Ascending aorta (tissue), 2 donors: ENCODE measurements at regions not wholly inside any gene's neighbourhood (a gene's known extent, or its start where the extent isn't known, plus 50 kb on each side); places are given as distances from the start of the nearest gene placed in this dataset.
"Not testable (repeated sequence)": the region's sequence is repeated elsewhere in the genome, so short reads cannot be mapped to it uniquely, and the experiment has no call there.

Experiments used
- DNase-seq, 2 donors: peaks; one replicate each; pipeline ENCODE4 v3.0.0-alpha.2; 2019; ENCODE audit warnings: low spot score in 2 of 2
- H3K27ac ChIP-seq, 2 donors: fragments of 200-600 bp; sonication (generic); one replicate each; pipeline ENCODE4 v1.5.1; 2016 to 2017; ENCODE audit warnings: mild to moderate bottlenecking in 1 of 2
- H3K27me3 ChIP-seq: fragments of 200-600 bp; sonication (generic); one replicate; pipeline ENCODE4 v1.5.1; 2017
- H3K36me3 ChIP-seq, 2 donors: fragments of 200-600 bp; sonication (generic); one replicate each; pipeline ENCODE4 v1.5.1; 2016
- H3K4me1 ChIP-seq, 2 donors: fragments of 200-600 bp; sonication (generic); one replicate each; pipeline ENCODE4 v1.5.1; 2016 to 2017; ENCODE audit warnings: mild to moderate bottlenecking in 1 of 2
- H3K4me3 ChIP-seq, 2 donors: fragments of 200-600 bp; sonication (generic); one replicate each; pipeline ENCODE4 v1.5.1; 2016 to 2017; ENCODE audit warnings: mild to moderate bottlenecking in 1 of 2
- H3K9me3 ChIP-seq, 2 donors: fragments of 200-600 bp; sonication (generic); one replicate each; pipeline ENCODE4 v1.5.1; 2016
- intact Hi-C: fragments of 100-400 bp; cut with DNase I; formaldehyde crosslinking; loops from one replicate; pipeline ENCODE4 v1.15.1; 2023
- TF ChIP-seq, protein P1 (sequence below), 3 experiments: fragments of 200-600 bp in 2 of 3; fragments of 450-650 bp in 1 of 3; sonication (generic) in 2 of 3; IDR thresholded peaks; one replicate each; pipeline ENCODE4 v1.5.1; 2016 to 2019; ENCODE audit warnings: antibody characterized with exemption in 3 of 3, mild to moderate bottlenecking in 1 of 3, moderate library complexity in 1 of 3

DNA sequence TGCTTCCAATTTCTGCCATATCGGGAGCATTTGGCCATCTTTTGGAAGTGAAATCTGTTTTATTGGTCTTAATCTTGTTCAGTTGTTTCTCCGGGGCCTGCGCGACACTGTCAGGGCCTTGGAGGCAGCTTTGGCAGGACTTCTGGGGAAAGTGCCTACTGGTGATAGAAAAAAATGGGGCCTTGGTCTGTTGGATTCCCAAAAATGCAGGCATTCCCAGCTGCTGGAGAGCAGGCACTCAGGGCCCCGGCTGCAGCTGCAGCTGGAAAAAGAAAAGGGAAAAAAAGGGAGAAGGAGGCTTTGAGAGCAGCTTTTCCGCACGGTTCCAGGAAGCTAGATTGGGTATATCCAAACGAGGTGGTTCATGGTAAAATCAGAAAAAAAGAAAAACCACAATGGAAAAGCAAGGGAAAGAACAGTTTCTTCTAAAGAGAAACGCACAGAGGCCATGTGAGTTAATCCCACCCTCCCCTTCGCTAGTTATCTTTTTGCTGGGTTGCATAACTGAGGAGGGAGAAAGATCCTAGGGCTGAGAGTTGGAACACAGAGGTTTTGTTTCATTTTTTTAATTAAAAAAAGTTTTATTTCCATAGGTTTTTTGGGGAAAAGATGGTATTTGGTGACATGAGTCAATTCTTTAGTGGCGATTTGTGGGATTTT, 134.7 kb upstream of the RFLNA start:
- intact Hi-C loops = no loop called here
- no peaks in the 10 kb centered on the region for H3K9me3 ChIP-seq
- no peaks in the 10 kb centered on the region for H3K36me3 ChIP-seq
- H3K4me1 ChIP-seq = no peaks in the 10 kb centered on the region
- DNase-seq = no peak
- no peak overlapping the region for H3K27ac ChIP-seq
- TF ChIP-seq, protein P1, sequence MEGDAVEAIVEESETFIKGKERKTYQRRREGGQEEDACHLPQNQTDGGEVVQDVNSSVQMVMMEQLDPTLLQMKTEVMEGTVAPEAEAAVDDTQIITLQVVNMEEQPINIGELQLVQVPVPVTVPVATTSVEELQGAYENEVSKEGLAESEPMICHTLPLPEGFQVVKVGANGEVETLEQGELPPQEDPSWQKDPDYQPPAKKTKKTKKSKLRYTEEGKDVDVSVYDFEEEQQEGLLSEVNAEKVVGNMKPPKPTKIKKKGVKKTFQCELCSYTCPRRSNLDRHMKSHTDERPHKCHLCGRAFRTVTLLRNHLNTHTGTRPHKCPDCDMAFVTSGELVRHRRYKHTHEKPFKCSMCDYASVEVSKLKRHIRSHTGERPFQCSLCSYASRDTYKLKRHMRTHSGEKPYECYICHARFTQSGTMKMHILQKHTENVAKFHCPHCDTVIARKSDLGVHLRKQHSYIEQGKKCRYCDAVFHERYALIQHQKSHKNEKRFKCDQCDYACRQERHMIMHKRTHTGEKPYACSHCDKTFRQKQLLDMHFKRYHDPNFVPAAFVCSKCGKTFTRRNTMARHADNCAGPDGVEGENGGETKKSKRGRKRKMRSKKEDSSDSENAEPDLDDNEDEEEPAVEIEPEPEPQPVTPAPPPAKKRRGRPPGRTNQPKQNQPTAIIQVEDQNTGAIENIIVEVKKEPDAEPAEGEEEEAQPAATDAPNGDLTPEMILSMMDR (IDR thresholded peaks at IDR 0.05) = no peak
- H3K27me3 ChIP-seq = no peaks in the 10 kb centered on the region
- no peak overlapping the region for H3K4me3 ChIP-seq

DNA sequence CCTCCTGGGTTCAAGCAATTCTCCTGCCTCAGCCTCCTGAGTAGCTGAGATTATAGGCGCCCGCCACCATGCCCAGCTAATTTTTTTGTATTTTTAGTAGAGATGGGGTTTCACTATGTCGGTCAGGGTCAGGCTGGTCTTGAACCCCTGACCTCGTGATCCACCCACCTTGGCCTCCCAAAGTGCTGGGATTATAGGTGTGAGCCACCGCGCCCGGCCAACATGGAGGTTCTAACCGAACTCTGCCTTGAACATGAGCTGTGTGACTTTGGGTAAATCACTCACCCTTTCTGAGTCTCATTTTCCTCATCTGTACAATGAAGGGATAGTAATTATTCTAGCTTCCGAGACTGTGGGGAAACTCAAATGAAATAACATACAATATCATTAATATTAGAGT, 133.5 kb upstream of the RFLNA start:
- H3K4me1 ChIP-seq, intact Hi-C loops, DNase-seq, H3K27ac ChIP-seq, H3K9me3 ChIP-seq, H3K27me3 ChIP-seq, H3K4me3 ChIP-seq, H3K36me3 ChIP-seq: not testable (repeated sequence)

DNA sequence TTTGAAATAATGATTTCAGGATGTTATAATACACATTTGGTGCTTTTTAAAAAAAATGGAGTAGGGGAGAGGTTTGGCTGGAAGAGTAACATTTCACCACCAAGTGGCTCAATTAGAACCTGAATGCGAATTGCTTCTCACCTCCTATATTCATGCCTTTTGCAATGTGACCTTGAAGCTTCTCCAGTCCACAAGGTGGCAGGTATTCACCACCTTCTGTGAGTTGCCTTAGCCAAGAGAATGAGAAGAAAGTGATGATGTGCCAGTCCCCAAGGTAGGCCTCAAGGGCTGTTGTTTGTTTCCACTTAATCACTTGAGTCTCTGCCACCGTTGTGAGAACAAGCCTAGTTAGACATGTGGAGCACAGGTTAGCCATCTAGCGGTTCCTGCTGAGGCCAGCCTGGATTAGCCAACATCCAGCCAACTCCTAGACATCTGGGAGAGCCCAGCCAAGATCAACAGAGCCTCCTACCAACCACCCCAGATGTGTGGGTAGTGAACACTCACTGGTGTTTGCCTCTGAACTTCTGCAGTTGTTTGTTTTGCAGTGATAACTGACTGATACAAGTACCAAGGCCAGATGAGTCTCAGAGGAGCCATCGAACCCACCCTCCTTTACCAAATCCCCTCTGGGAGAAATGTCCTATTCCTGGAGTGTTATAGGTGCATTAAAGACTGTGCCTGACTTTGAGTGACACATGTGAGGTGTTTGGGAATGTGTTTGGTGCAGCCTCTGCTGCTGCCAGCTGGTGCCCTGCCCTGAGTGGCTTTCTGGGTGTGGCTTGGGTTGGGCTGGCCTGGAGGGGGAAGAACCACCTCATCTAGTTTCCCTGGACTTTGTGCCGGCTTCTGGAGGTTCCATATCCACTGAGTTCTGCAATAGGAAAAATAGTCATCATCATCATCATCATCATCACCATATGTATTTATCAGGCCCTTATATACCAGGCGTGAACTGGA, 132.5 kb upstream of the RFLNA start:
- no peaks in the 10 kb centered on the region for H3K36me3 ChIP-seq
- H3K9me3 ChIP-seq = no peaks in the 10 kb centered on the region
- no peak for DNase-seq
- H3K4me3 ChIP-seq = no peak overlapping the region
- no peaks in the 10 kb centered on the region for H3K27me3 ChIP-seq
- intact Hi-C loops = no loop called here
- no peaks in the 10 kb centered on the region for H3K4me1 ChIP-seq
- no peak overlapping the region for H3K27ac ChIP-seq
- TF ChIP-seq, protein P1 (IDR thresholded peaks at IDR 0.05) = no peak

DNA sequence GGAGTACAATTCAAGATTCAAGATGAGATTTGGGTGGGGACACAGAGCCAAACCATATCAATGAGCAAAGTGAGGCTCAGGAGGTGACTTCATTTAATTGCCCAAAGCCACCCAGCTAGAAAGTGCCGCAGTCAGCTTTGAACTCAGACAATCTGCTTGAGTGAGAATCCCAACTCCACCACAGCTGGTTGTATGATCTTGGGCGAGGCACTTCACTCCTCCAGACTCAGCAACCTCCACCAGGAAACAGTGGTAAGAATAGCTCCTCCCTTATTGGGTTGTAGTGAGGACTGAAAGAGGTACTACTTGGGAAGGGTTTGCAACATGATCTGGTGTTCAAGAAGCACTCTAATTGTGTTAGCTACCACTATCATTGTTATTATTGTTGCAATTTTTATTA, 129.2 kb upstream of the RFLNA start:
- Histone ChIP-seq H3K27me3 (no peaks in the 10 kb centered on the region), H3K36me3 (no peaks in the 10 kb centered on the region), H3K9me3 (no peaks in the 10 kb centered on the region), H3K27ac (no peak overlapping the region), H3K4me1 (no peaks in the 10 kb centered on the region), H3K4me3 (no peak overlapping the region)
- intact Hi-C loops = no loop called here
- TF ChIP-seq, protein P1 (IDR thresholded peaks at IDR 0.05) = no peak
- no peak for DNase-seq

DNA sequence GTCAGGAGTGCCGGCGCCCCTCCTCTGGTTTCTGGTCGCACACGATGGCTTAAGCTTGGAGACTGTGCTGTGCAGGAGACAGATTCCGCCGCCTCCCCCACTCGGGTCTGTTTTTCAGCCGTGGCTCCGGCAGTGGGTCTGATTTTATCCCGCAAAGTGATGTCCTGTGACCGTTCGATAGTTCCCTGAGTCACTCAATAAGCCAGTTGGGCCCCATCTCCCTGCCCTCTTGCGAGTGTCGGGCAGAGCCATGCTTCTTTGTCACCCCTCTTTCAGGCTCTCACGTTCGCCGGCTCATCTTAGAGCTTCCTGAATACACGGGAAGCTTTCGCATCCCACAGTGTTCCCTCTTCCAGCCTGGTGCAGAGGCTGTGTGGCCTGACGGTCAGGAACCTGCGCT, 127.8 kb upstream of the RFLNA start:
- no peak for DNase-seq
- H3K27me3 ChIP-seq = no peaks in the 10 kb centered on the region
- H3K36me3 ChIP-seq = no peaks in the 10 kb centered on the region
- intact Hi-C loops = no loop called here
- no peak overlapping the region for H3K4me3 ChIP-seq
- H3K4me1 ChIP-seq = no peaks in the 10 kb centered on the region
- TF ChIP-seq, protein P1 (IDR thresholded peaks at IDR 0.05) = no peak
- no peak overlapping the region for H3K27ac ChIP-seq
- no peaks in the 10 kb centered on the region for H3K9me3 ChIP-seq
